HG03060 (cell line): ENCODE measurements at regions not wholly inside any gene's neighbourhood (a gene's known extent, or its start where the extent isn't known, plus 50 kb on each side); places are given as distances from the start of the nearest gene placed in this dataset.
"Not testable (repeated sequence)": the region's sequence is repeated elsewhere in the genome, so short reads cannot be mapped to it uniquely, and the experiment has no call there.

Experiments
- ATAC-seq: cut with Tn5 transposase; IDR thresholded peaks from one replicate; pipeline ENCODE4 v1.9.1; 2021; ENCODE audit warnings: low read depth, moderate number of reproducible peaks; ENCODE audit not compliant: unreplicated experiment

GRCh38 chr2:181737302-181737701 is 57.0 kb upstream of the NEUROD1 start:
- ATAC-seq, result not testable (repeated sequence)

DNA sequence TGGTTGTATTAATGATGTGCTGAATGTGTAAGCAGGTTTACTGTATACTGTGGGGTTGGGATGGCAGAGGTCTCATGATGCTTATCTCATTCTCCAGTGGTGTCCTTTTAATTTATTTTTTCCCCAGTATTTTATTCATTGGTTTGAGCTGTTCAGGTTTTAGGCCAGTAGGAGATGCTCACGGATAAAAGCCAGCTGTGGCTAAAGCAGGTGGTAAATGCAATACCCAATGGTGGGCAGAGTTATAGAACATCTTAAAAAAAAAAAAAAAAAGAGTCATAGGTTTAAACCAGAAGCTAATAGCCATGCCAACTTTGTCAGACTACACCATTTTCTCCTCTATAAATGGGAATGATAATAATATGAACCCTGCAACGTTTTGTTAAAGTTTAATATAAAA is 57.8 kb upstream of the NEUROD1 start:
- ATAC-seq, result no peak

DNA sequence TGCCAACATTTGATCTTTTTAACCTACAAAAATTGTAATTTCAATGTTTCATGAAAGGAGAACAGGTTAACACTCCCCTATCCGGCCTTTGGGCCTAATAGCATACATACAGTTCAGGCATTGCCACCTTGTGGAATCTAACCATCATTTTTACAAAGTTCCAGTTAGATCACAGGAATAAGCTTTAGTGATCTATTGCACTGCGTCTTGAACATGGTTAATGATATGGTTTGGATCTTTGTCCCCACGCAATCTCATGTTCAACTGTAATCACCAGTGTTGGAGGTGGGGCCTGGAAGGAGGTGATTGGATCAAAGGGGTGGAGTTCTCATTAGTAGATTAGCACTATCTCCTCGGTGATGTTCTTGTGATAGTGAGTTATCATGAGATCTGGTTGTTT is 58.2 kb upstream of the NEUROD1 start:
- ATAC-seq, result no peak

GRCh38 chr2:181741756-181742155 is 61.4 kb upstream of the NEUROD1 start:
- ATAC-seq, result no peak

- ATAC-seq, result no peak
These were observed 62.0 kb upstream of the NEUROD1 start for GRCh38 chr2:181742361-181742760.

DNA sequence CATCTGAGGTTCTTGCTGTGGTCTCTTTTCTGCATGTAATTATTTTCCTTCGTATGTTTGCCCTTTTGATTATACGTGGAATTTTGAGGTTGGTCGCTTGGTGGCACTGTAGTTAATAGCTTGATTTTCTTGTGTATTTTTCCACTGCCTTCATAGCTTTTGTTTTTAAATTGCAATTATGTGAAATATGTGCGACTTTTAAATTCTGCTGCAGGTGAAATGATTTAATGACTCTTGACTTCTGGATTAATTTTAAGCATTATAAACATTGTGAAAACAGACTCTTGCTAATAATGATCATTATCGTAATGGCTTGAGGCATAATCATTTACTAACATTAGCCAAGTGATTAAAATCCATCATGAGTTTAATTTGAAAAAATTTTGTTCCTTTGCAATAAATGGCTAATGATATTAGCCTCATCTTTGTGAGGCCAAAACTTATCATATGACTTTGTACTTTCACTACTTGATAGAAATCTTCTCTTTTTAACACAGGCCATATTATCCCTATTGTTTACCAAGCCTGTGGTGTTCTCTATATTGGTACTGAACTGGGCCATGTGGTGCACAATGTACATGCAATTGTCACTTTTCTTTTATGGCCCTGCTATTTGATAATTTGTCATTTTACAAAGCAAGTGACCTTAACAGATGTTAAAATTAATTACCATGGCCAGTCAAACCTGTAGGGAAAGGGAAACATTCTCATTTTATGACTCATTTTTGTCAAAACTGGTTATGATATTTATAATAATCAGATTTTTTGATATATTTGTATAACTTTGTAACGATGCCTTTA is 62.8 kb upstream of the NEUROD1 start:
- no peak for ATAC-seq

- ATAC-seq, result no peak
These were observed 63.4 kb upstream of the NEUROD1 start for GRCh38 chr2:181743723-181744031.

GRCh38 chr2:181745796-181746540 is 65.7 kb upstream of the NEUROD1 start:
- ATAC-seq, result no peak

DNA sequence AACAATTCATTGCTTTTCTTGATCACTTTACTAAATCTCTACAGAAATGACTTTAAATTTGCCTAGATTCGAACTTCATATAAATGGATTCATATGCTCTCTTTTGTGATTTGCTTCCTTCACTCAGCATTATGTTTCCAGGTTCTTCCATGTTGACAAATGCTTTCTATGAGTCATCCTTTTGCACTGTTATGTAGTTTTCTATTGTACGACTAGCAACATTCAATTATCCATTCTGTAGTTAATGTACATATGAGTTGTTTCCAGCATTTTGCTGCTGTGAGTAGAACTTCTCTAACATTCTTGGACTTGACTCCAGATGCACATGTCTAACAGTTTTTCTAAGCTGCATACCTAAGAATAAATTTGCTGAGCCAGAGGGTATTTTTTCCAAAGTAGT is 66.5 kb upstream of the NEUROD1 start:
- no peak for ATAC-seq

- ATAC-seq, result no peak
These were observed 70.0 kb upstream of the NEUROD1 start for GRCh38 chr2:181750305-181750704.

GRCh38 chr2:181751266-181752030 is 71.1 kb upstream of the NEUROD1 start:
- ATAC-seq, result no peak

DNA sequence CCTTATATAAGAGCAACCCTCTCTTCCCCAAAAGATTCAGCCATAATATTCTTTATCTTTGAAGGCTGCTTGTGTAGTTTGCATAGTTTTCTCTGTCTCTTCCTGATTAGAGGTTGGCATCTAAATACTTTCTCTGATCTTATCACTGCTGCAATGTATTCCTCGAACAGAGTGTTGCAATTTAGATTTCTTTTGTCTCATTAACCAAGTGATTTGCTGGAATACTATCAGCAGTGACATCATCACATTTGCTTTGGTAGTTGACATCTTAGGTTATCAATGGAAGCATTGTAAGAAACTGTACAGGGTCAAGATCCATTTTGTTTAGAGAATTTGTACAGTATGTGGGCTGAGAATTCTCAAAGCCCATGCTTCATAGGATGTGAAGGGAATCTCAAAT is 72.0 kb upstream of the NEUROD1 start:
- no peak for ATAC-seq

- no peak for ATAC-seq
These were observed 73.4 kb upstream of the NEUROD1 start for GRCh38 chr2:181753686-181754085.

GRCh38 chr2:181754105-181754504 is 73.8 kb upstream of the NEUROD1 start:
- ATAC-seq, result no peak

DNA sequence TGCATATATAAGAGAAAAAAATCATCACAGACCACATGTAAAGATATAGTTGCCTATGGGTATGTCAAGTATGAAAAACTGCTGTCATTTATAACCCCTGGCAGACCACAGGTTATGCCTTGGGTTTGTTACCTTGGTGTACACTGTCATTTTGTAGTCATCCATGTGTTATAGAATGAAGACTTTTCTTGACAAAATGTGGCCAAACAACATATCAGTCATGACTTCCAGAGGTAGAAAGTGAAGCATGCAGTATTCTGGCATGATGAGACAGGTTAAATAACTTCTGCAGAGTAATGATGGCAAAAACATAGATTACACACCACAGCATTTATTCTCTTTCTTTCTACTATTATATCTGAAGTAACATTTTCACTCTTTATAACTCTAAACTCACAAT is 74.9 kb upstream of the NEUROD1 start:
- no peak for ATAC-seq

- ATAC-seq, result no peak
These were observed 80.2 kb upstream of the NEUROD1 start for GRCh38 chr2:181760521-181760920.

GRCh38 chr2:181761175-181761574 is 80.9 kb upstream of the NEUROD1 start:
- no peak for ATAC-seq

- no peak for ATAC-seq
These were observed 81.7 kb upstream of the NEUROD1 start for GRCh38 chr2:181762000-181762399.

- ATAC-seq, result no peak
These were observed 82.5 kb upstream of the NEUROD1 start for GRCh38 chr2:181762848-181763247.

DNA sequence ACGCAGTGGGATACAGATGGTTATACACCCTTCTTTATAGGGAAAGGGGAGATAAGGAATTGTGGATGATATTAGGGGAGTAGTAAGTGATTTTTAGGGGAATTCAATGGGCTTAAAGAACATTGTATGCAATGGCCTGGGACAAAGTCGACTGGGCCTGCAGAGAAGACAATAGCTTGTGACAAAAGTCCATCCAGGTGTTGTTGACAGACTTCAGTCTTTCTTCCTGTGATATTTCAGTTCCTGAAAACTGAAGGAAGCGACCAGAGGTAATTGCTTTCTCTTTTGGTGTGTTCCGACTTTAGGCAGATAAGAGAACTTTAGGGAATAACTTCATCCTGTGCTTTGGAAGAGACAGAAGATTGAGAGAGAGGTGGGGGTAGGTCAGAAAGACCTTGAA is 83.1 kb upstream of the NEUROD1 start:
- ATAC-seq, result no peak
